GM12878 (cell line): ENCODE measurements at regions not wholly inside any gene's neighbourhood (a gene's known extent, or its start where the extent isn't known, plus 50 kb on each side); places are given as distances from the start of the nearest gene placed in this dataset.

Experiments used
- ATAC-seq: fragments of 200-7000 bp; cut with Tn5 transposase; 3 replicates; pipeline ENCODE4 v1.9.1; 2020; ENCODE audit warnings: mild to moderate bottlenecking, moderate library complexity
- BruUV-seq: library from RNA; stranded (reverse); fragments of 400-500 nt; replicated peaks from 2 replicates; lab custom pipeline; 2021; lab: Mats Ljungman, UMichigan
- CTCF ChIA-PET: fragments of 300-600 bp; sonication (Branson Sonifier 250); formaldehyde crosslinking; extraction: SDS; loops from one replicate; lab custom pipeline; 2021; ENCODE audit warnings: inconsistent platforms; lab: Yijun Ruan, JAX
- POLR2A ChIA-PET: fragments of 350-600 bp; formaldehyde crosslinking; extraction: SDS; loops from one replicate; lab custom pipeline; 2021; ENCODE audit warnings: inconsistent platforms; lab: Charles Lee
- RAD21 ChIA-PET: fragments of 300-600 bp; sonication (Branson Sonifier 250); formaldehyde crosslinking; loops from one replicate; lab custom pipeline; 2023; ENCODE audit warnings: antibody characterized with exemption; ENCODE audit not compliant: unreplicated experiment; lab: Charles Lee
- SMC1A ChIA-PET: fragments of 300-600 bp; sonication (Branson Sonifier 250); formaldehyde crosslinking; loops from one replicate; lab custom pipeline; 2023; ENCODE audit not compliant: unreplicated experiment, uncharacterized antibody; lab: Charles Lee
- DNase-seq: peaks from one replicate; pipeline ENCODE4 v3.0.0-alpha.2; 2011; ENCODE audit warnings: low read depth, low spot score
- FAIRE-seq: peaks from 3 replicates; lab custom pipeline; 2011; peaks lifted over from hg19 to GRCh38; lab: Jason Lieb, UNC
- H2AFZ ChIP-seq: 2 replicates; pipeline ENCODE4 v1.6.0; 2011; ENCODE audit warnings: low read depth, low read length, control low read depth; ENCODE audit not compliant: control insufficient read depth
- H3K27ac ChIP-seq: 2 replicates; pipeline ENCODE4 v1.5.1; 2011; ENCODE audit warnings: control low read depth; ENCODE audit not compliant: control insufficient read depth, insufficient read depth
- H3K27me3 ChIP-seq, 2 experiments: replicated peaks in 1 of 2; 2 replicates each; pipeline versions ENCODE4 v1.6.0 to v1.6.1; 2011; ENCODE audit warnings: low read length in 1 of 2; ENCODE audit not compliant: control insufficient read depth in 2 of 2, insufficient read depth in 2 of 2
- H3K36me3 ChIP-seq, 2 experiments: 2 replicates each; pipeline ENCODE4 v1.5.1; 2011; ENCODE audit warnings: low read length in 1 of 2; ENCODE audit not compliant: control insufficient read depth in 2 of 2, insufficient read depth in 2 of 2
- H3K4me1 ChIP-seq: 2 replicates; pipeline ENCODE4 v1.6.1; 2011; ENCODE audit warnings: mild to moderate bottlenecking, low read length, moderate library complexity, mixed read lengths; ENCODE audit not compliant: control insufficient read depth, insufficient read depth
- H3K4me2 ChIP-seq: 2 replicates; pipeline ENCODE4 v1.6.0; 2011; ENCODE audit warnings: control low read depth; ENCODE audit not compliant: control insufficient read depth, insufficient read depth
- H3K4me3 ChIP-seq: fragments of 200-600 bp; sonication (generic); 2 replicates; pipeline ENCODE4 v1.5.1; 2016
- H3K79me2 ChIP-seq: 2 replicates; pipeline ENCODE4 v1.6.0; 2011; ENCODE audit warnings: low read length; ENCODE audit not compliant: control insufficient read depth, insufficient read depth
- H3K9ac ChIP-seq: 2 replicates; pipeline ENCODE4 v1.8.0; 2011; ENCODE audit warnings: low read length, control low read depth, mixed read lengths; ENCODE audit not compliant: control insufficient read depth, insufficient read depth
- H3K9me3 ChIP-seq: replicated peaks from 3 replicates; pipeline ENCODE4 v1.5.1; 2011; ENCODE audit warnings: mild to moderate bottlenecking, low read length; ENCODE audit not compliant: control insufficient read depth, insufficient read depth
- H4K20me1 ChIP-seq: 2 replicates; pipeline ENCODE4 v1.6.0; 2011; ENCODE audit not compliant: control insufficient read depth, insufficient read depth
- CBX3 ChIP-seq: fragments of 200-600 bp; sonication (generic); IDR thresholded peaks from 2 replicates; pipeline ENCODE4 v1.6.1; 2016; ENCODE audit warnings: low read depth, borderline replicate concordance
- CEBPB ChIP-seq, 2 experiments: fragments of 150-350 bp in 1 of 2; IDR thresholded peaks; 2 replicates each; pipeline ENCODE4 v1.6.1; 2012 to 2014; ENCODE audit warnings: low read depth in 2 of 2, low read length in 2 of 2, borderline replicate concordance in 1 of 2, inconsistent platforms in 1 of 2
- ESRRA ChIP-seq: IDR thresholded peaks from 2 replicates; pipeline ENCODE4 v1.6.1; 2012; ENCODE audit warnings: mild to moderate bottlenecking, low read length, improper control_type of control experiment
- FOS ChIP-seq: IDR thresholded peaks from 3 replicates; pipeline ENCODE4 v1.6.1; 2011; ENCODE audit warnings: borderline replicate concordance; ENCODE audit not compliant: insufficient read length; ENCODE audit errors: extremely low read depth
- GABPA ChIP-seq: IDR thresholded peaks from 2 replicates; pipeline ENCODE4 v1.6.1; 2014; ENCODE audit warnings: antibody characterized with exemption, low read depth, mild to moderate bottlenecking, inconsistent platforms
- GATAD2B ChIP-seq: fragments of 450-650 bp; conservative IDR thresholded peaks from 2 replicates; pipeline ENCODE4 v1.6.1; 2017; ENCODE audit warnings: low read depth, mild to moderate bottlenecking, moderate library complexity
- IKZF1 ChIP-seq: fragments of 450-650 bp; conservative IDR thresholded peaks from 2 replicates; pipeline ENCODE4 v1.6.1; 2017; ENCODE audit warnings: antibody characterized with exemption, mild to moderate bottlenecking
- MYC ChIP-seq: IDR thresholded peaks from 2 replicates; pipeline ENCODE4 v1.6.1; 2011; ENCODE audit warnings: mild to moderate bottlenecking, low read length, moderate library complexity, inconsistent platforms; ENCODE audit not compliant: insufficient read depth, insufficient replicate concordance, insufficient read length, severe bottlenecking
- RFX5 ChIP-seq: IDR thresholded peaks from 2 replicates; pipeline ENCODE4 v1.6.1; 2011; ENCODE audit warnings: low read depth, low read length, improper control_type of control experiment
- SREBF2 ChIP-seq: IDR thresholded peaks from 2 replicates; pipeline ENCODE4 v1.6.1; 2012; ENCODE audit warnings: mild to moderate bottlenecking, low read length
- WRNIP1 ChIP-seq: IDR thresholded peaks from 2 replicates; pipeline ENCODE4 v1.6.1; 2011; ENCODE audit warnings: low read depth, low read length, improper control_type of control experiment, borderline replicate concordance
- WGBS: methylation state at CpG from one replicate; pipeline ENCODE4 v1.1.6; 2016; ENCODE audit warnings: low lambda C conversion rate; ENCODE audit not compliant: insufficient replicate concordance, insufficient coverage; ENCODE audit errors: missing lambda C conversion rate; 5-methylcytosine and 5-hydroxymethylcytosine counted together
- in situ Hi-C: fragments of 300-500 bp; cut with MboI; formaldehyde crosslinking; loops from 9 replicates; pipeline ENCODE4 v1.14.3; 2018; ENCODE audit warnings: mixed read lengths
- intact Hi-C: fragments of 100-400 bp; cut with micrococcal nuclease; formaldehyde crosslinking; loops from one replicate; pipeline ENCODE4 v1.14.2; 2022; ENCODE audit not compliant: unreplicated experiment

DNA sequence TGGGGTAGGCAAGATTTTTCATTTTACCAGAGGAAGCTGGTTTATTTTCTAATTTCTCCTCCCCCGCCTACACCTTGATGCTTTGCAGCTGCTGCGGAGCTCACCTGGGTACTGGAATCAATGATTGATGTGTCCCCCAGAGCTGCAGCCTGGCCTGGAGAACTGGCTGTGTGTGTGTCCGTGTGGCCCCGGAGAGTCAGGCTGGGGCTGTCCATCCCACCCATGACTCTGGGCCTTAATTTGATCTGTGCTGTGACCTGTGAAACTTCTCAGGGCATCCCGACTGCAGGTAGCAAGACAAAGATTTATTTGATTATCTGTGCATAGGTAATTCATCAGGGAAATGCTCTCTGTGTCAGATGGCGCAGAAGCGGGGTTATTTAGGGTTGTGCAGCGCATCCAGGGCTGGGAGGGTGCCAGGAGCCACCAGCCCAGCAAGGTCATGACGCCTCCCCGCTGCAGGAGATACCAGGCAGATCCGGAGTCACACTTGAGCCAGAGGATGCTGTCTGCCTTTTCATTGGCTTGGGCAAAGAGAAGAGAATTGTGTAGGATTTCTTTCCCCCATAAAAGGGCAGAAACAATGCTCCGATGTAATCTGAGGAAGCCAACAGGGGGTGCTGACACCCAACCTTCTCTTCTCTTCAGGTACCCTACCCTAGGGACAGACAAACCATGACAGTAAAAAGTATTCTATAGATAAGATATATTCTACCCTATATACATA lies 346.6 kb downstream of the TSHZ3 start:
- DNase-seq = no peak
- no peak for ATAC-seq
- Histone ChIP-seq H3K4me2 (no peak overlapping the region), H3K27me3 (no peaks in the 10 kb centered on the region), H3K36me3 (no peaks in the 10 kb centered on the region), H2AFZ (no peak overlapping the region), H3K4me1 (no peaks in the 10 kb centered on the region), H3K79me2 (no peaks in the 10 kb centered on the region), H3K27ac (no peak overlapping the region), H4K20me1 (no peaks in the 10 kb centered on the region), H3K4me3 (no peak overlapping the region), H3K9me3 (no peaks in the 10 kb centered on the region), H3K9ac (no peak overlapping the region)
- ChIA-PET POLR2A (no interaction called here), RAD21 (no interaction called here), SMC1A (no interaction called here), CTCF (no interaction called here)
- WGBS = 18% methylated on average over 12 of the region's 12 CpGs
- no peak for TF ChIP-seq WRNIP1
- no peak for TF ChIP-seq MYC
- no peak for TF ChIP-seq FOS
- no peak for TF ChIP-seq IKZF1
- no peak for TF ChIP-seq GATAD2B
- no peak for TF ChIP-seq SREBF2
- BruUV-seq = no TSS peak
- intact Hi-C loops (no loop called here), in situ Hi-C loops (no loop called here)
- no peak for FAIRE-seq

GRCh38 chr19:31001991-31002390 lies 347.2 kb downstream of the TSHZ3 start:
- no peak for FAIRE-seq
- BruUV-seq = no TSS peak
- ATAC-seq = no peak
- H3K4me2 ChIP-seq = no peak overlapping the region
- H3K9ac ChIP-seq = no peak overlapping the region
- 42% methylated on average over 10 of the region's 11 CpGs for WGBS
- H3K79me2 ChIP-seq = no peaks in the 10 kb centered on the region
- DNase-seq = no peak
- intact Hi-C loops (no loop called here), in situ Hi-C loops (no loop called here)
- no peaks in the 10 kb centered on the region for H3K36me3 ChIP-seq
- no peak overlapping the region for H3K27ac ChIP-seq
- SMC1A ChIA-PET = no interaction called here
- POLR2A ChIA-PET = no interaction called here
- H3K27me3 ChIP-seq = no peaks in the 10 kb centered on the region
- H3K4me1 ChIP-seq = no peaks in the 10 kb centered on the region
- no peaks in the 10 kb centered on the region for H3K9me3 ChIP-seq
- H3K4me3 ChIP-seq = no peak overlapping the region
- RAD21 ChIA-PET = no interaction called here
- TF ChIP-seq ESRRA (no peak), CBX3 (no peak), GABPA (no peak), RFX5 (no peak), CEBPB (IDR thresholded peaks at IDR 0.05; ENCODE audit: borderline replicate concordance in 1 of 2, low read depth in 2 of 2, low read length in 2 of 2) (no peak)
- CTCF ChIA-PET = no interaction called here
- H4K20me1 ChIP-seq = no peaks in the 10 kb centered on the region
- no peak overlapping the region for H2AFZ ChIP-seq
